Stimulated activated CD4-positive, alpha-beta T cell treated with anti-CD3 and anti-CD28 coated beads, Interleukin-2, amount 100 ng/mL, for 48 hours (primary cell): ENCODE measurements at regions not wholly inside any gene's neighbourhood (a gene's known extent, or its start where the extent isn't known, plus 50 kb on each side); places are given as distances from the start of the nearest gene placed in this dataset.

Experiments used
- DNase-seq, 2 donors: peaks; one replicate each; pipeline ENCODE4 v3.0.0-alpha.2; 2020

- DNase-seq, result no peak
These were observed 226.7 kb downstream of the BRD1 start for GRCh38 chr22:49600891-49601431.

- no peak for DNase-seq
These were observed 227.2 kb downstream of the BRD1 start for GRCh38 chr22:49600468-49600867.

- DNase-seq, result no peak
These were observed 227.8 kb downstream of the BRD1 start for GRCh38 chr22:49599691-49600455.

GRCh38 chr22:49599039-49599438 is 228.6 kb downstream of the BRD1 start:
- DNase-seq, result no peak

GRCh38 chr22:49598338-49598737 is 229.3 kb downstream of the BRD1 start:
- DNase-seq, result no peak

GRCh38 chr22:49597428-49598039 is 230.1 kb downstream of the BRD1 start:
- no peak for DNase-seq

GRCh38 chr22:49595465-49596078 is 232.1 kb downstream of the BRD1 start:
- no peak for DNase-seq

- no peak for DNase-seq
These were observed 233.6 kb downstream of the BRD1 start for GRCh38 chr22:49594078-49594477.

GRCh38 chr22:49593509-49593908 is 234.2 kb downstream of the BRD1 start:
- no peak for DNase-seq

- DNase-seq, result no peak
These were observed 234.7 kb downstream of the BRD1 start for GRCh38 chr22:49592780-49593501.

GRCh38 chr22:49590851-49591445 is 236.7 kb downstream of the BRD1 start:
- DNase-seq, result no peak

- DNase-seq, result no peak
These were observed 237.3 kb downstream of the BRD1 start for GRCh38 chr22:49590381-49590780.

- no peak for DNase-seq
These were observed 237.9 kb downstream of the BRD1 start for GRCh38 chr22:49589811-49590210.

- no peak for DNase-seq
These were observed 238.4 kb downstream of the BRD1 start for GRCh38 chr22:49589301-49589700.

- no peak for DNase-seq
These were observed 238.9 kb downstream of the BRD1 start for GRCh38 chr22:49588739-49589138.

GRCh38 chr22:49587987-49588386 is 239.7 kb downstream of the BRD1 start:
- DNase-seq, result no peak

- no peak for DNase-seq
These were observed 240.3 kb downstream of the BRD1 start for GRCh38 chr22:49587421-49587820.

- no peak for DNase-seq
These were observed 240.8 kb downstream of the BRD1 start for GRCh38 chr22:49586873-49587272.

GRCh38 chr22:49586244-49586748 is 241.4 kb downstream of the BRD1 start:
- no peak for DNase-seq

- no peak for DNase-seq
These were observed 242.0 kb downstream of the BRD1 start for GRCh38 chr22:49585461-49586243.

- no peak for DNase-seq
These were observed 243.7 kb downstream of the BRD1 start for GRCh38 chr22:49583886-49584505.
